ENCODE measurements at regions not wholly inside any gene's neighbourhood (a gene's known extent, or its start where the extent isn't known, plus 50 kb on each side); places are given as distances from the start of the nearest gene placed in this dataset.
"Not testable (repeated sequence)": the region's sequence is repeated elsewhere in the genome, so short reads cannot be mapped to it uniquely, and the experiment has no call there.

- POLR2A ChIA-PET: no interaction called here
- CTCF ChIA-PET: no interaction called here
Observed at GRCh38 chr3:30475038-30475808, 131.2 kb upstream of the TGFBR2 start.

- POLR2A ChIA-PET: no interaction called here
- CTCF ChIA-PET: no interaction called here
Observed at GRCh38 chr3:30475809-30476178, 130.6 kb upstream of the TGFBR2 start.

- CTCF ChIA-PET: no interaction called here
- POLR2A ChIA-PET: interaction anchor here (0.6 kb wide), 1 partner anchor 179 kb away, joined by 3 read pairs; no protein-coding TSS in a partner anchor
Observed at GRCh38 chr3:30476368-30477084, 129.9 kb upstream of the TGFBR2 start.

- ChIA-PET CTCF (no interaction called here), POLR2A (interaction anchor here (0.6 kb wide), 1 partner anchor 180 kb away, joined by 3 read pairs; no protein-coding TSS in a partner anchor)
Observed at GRCh38 chr3:30477149-30477921, 129.1 kb upstream of the TGFBR2 start.

- CTCF ChIA-PET, POLR2A ChIA-PET: not testable (repeated sequence)
Observed at GRCh38 chr3:30479737-30480136, 126.7 kb upstream of the TGFBR2 start.

GRCh38 chr3:30480156-30480555 is 126.2 kb upstream of the TGFBR2 start:
- CTCF ChIA-PET, POLR2A ChIA-PET: not testable (repeated sequence)

GRCh38 chr3:30480587-30480986 is 125.8 kb upstream of the TGFBR2 start:
- ChIA-PET CTCF (no interaction called here), POLR2A (no interaction called here)

- CTCF ChIA-PET: no interaction called here
- POLR2A ChIA-PET: no interaction called here
Observed at GRCh38 chr3:30481241-30481640, 125.2 kb upstream of the TGFBR2 start.

GRCh38 chr3:30484229-30484628 is 122.2 kb upstream of the TGFBR2 start:
- POLR2A ChIA-PET, CTCF ChIA-PET: not testable (repeated sequence)

GRCh38 chr3:30486368-30486767 is 120.0 kb upstream of the TGFBR2 start:
- CTCF ChIA-PET: interaction anchor here (0.5 kb wide), 1 partner anchor 105 kb away, joined by 4 read pairs; no protein-coding TSS in a partner anchor
- POLR2A ChIA-PET: no interaction called here

- ChIA-PET CTCF (no interaction called here), POLR2A (no interaction called here)
Observed at GRCh38 chr3:30488070-30488756, 118.2 kb upstream of the TGFBR2 start.

- ChIA-PET POLR2A (no interaction called here), CTCF (no interaction called here)
Observed at GRCh38 chr3:30492322-30493192, 113.8 kb upstream of the TGFBR2 start.

GRCh38 chr3:30493911-30494311 is 112.5 kb upstream of the TGFBR2 start:
- POLR2A ChIA-PET: no interaction called here
- CTCF ChIA-PET: no interaction called here

- POLR2A ChIA-PET: no interaction called here
- CTCF ChIA-PET: interaction anchor here (0.7 kb wide), 1 partner anchor 256 kb away, joined by 3 read pairs; no protein-coding TSS in a partner anchor
Observed at GRCh38 chr3:30495172-30496065, 111.0 kb upstream of the TGFBR2 start.

GRCh38 chr3:30496066-30496966 is 110.1 kb upstream of the TGFBR2 start:
- POLR2A ChIA-PET: no interaction called here

GRCh38 chr3:30498587-30498967 is 107.8 kb upstream of the TGFBR2 start:
- CTCF ChIA-PET: no interaction called here
- POLR2A ChIA-PET: no interaction called here

More at GRCh38 chr3:30496066-30496966, 110.1 kb upstream of the TGFBR2 start:
- CTCF ChIA-PET: interaction anchor here (0.7 kb wide), 1 partner anchor 257 kb away, joined by 3 read pairs; no protein-coding TSS in a partner anchor
